ENCODE measurements at regions not wholly inside any gene's neighbourhood (a gene's known extent, or its start where the extent isn't known, plus 50 kb on each side); places are given as distances from the start of the nearest gene placed in this dataset.

GRCh38 chr5:57915536-57915935 is 432.9 kb upstream of the ACTBL2 start:
- no peak for TF ChIP-seq CTCF (IDR thresholded peaks at IDR 0.05; ENCODE audit: extremely low read depth, missing control alignments)
- DNase-seq (ENCODE audit: low spot score), result no peak

DNA sequence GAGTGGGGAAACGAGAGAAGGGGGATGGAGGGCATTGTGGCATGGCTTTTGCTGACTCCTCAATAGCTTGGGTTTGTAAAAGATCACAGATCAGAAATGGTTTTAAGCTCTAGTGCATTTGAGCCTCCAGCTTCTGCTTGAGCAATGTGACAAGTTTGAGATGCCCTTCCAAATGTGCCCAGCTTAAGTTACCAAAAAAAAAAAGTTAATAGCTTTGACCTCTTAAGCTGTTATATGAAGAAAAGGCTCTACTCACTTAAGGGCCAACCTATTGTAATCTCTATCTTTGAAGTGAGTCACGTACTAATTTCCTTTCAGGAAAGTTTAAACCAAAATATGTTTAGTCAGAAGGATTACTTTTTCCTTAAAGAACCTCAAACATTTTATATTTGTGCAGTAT is 428.8 kb upstream of the ACTBL2 start:
- no peak for TF ChIP-seq CTCF (IDR thresholded peaks at IDR 0.05; ENCODE audit: extremely low read depth, missing control alignments)
- no peak for DNase-seq (ENCODE audit: low spot score)

DNA sequence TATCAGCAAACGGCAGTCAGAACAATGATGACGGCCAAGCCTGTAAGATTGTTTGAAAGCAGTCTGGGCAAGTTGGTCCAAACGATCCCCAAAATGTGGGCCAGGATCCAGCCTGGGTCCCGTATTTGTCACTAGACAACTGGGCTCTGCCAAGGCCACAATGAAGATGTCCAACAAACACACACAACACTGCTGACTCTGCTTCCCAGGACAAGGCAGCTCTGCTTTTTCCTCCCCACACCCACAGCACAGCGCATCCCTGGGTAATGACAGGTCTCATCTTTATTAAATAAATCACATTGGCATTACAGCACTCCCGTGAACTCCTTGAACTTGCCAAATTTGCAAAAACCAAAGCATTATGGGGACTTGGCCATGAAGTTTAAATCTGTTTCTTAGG is 424.1 kb upstream of the ACTBL2 start:
- TF ChIP-seq CTCF (IDR thresholded peaks at IDR 0.05; ENCODE audit: extremely low read depth, missing control alignments), result no peak

GRCh38 chr5:57903458-57903857 is 420.8 kb upstream of the ACTBL2 start:
- DNase-seq (ENCODE audit: low spot score), result no peak
- TF ChIP-seq CTCF (IDR thresholded peaks at IDR 0.05; ENCODE audit: extremely low read depth, missing control alignments), result no peak

More for the DNA sequence above, 424.1 kb upstream of the ACTBL2 start:
- DNase-seq (ENCODE audit: low spot score), result no peak

DNA sequence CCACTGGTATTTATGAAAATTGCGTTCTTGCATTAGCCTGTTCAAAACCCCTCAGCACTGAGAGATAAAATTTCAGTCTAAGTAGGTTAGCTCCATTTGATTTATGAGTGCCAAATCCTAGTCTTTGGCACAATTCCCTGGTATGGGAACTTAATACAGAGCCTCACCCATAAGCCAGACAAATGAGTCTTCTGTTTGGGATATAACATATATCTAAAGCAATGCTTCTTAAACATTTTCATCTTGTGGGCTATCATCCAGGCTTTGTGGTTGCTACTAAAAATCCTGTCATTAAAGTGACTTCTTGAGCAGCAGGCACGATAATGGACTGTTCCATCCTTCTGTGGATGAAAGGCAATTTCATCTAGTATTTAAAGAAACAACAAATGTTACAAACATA is 419.5 kb upstream of the ACTBL2 start:
- no peak for DNase-seq (ENCODE audit: low spot score)
- TF ChIP-seq CTCF (IDR thresholded peaks at IDR 0.05; ENCODE audit: extremely low read depth, missing control alignments), result no peak

- DNase-seq (ENCODE audit: low spot score), result no peak
- no peak for TF ChIP-seq CTCF (IDR thresholded peaks at IDR 0.05; ENCODE audit: extremely low read depth, missing control alignments)
These were observed 417.9 kb upstream of the ACTBL2 start for GRCh38 chr5:57900381-57900944.

GRCh38 chr5:57896576-57896975 is 414.0 kb upstream of the ACTBL2 start:
- TF ChIP-seq CTCF (IDR thresholded peaks at IDR 0.05; ENCODE audit: extremely low read depth, missing control alignments), result no peak
- DNase-seq (ENCODE audit: low spot score), result no peak

Measured in GM20000 (cell line).